Keratinocyte (primary cell): ENCODE measurements at regions not wholly inside any gene's neighbourhood (a gene's known extent, or its start where the extent isn't known, plus 50 kb on each side); places are given as distances from the start of the nearest gene placed in this dataset.

ENCODE experiments used
- DNase-seq: peaks from one replicate; pipeline ENCODE4 v3.0.0-alpha.2; 2011; ENCODE audit warnings: low read depth, missing footprints, low spot score
- FAIRE-seq: peaks from 2 replicates; lab custom pipeline; 2011; peaks lifted over from hg19 to GRCh38; lab: Jason Lieb, UNC
- H2AFZ ChIP-seq: 2 replicates; pipeline ENCODE4 v1.6.0; 2012; ENCODE audit warnings: low read length, control low read depth, inconsistent platforms; ENCODE audit not compliant: control insufficient read depth
- H3K27ac ChIP-seq: 2 replicates; pipeline ENCODE4 v1.5.1; 2011; ENCODE audit warnings: low read length; ENCODE audit not compliant: control insufficient read depth, insufficient read depth
- H3K27me3 ChIP-seq: 3 replicates; pipeline ENCODE4 v1.6.0; 2011; ENCODE audit warnings: low read length; ENCODE audit not compliant: control insufficient read depth, insufficient read depth; ENCODE audit errors: extremely low read depth
- H3K36me3 ChIP-seq, 2 experiments: 2 replicates in 1 of 2; 3 replicates in 1 of 2; pipeline ENCODE4 v1.5.1; 2011; ENCODE audit warnings: low read length in 2 of 2, mild to moderate bottlenecking in 1 of 2; ENCODE audit not compliant: control insufficient read depth in 2 of 2, insufficient read depth in 2 of 2; ENCODE audit errors: extremely low read depth in 1 of 2
- H3K4me1 ChIP-seq: 3 replicates; pipeline ENCODE4 v1.5.1; 2011; ENCODE audit warnings: low read length; ENCODE audit not compliant: control insufficient read depth, insufficient read depth; ENCODE audit errors: extremely low read depth
- H3K4me2 ChIP-seq: 3 replicates; pipeline ENCODE4 v1.6.0; 2011; ENCODE audit warnings: low read depth, low read length; ENCODE audit not compliant: control insufficient read depth, insufficient read depth; ENCODE audit errors: extremely low read depth
- H3K4me3 ChIP-seq, 3 experiments: fragments of 200-600 bp in 1 of 3; sonication (generic) in 1 of 3; 2 replicates in 2 of 3; 3 replicates in 1 of 3; pipeline ENCODE4 v1.5.1; 2011 to 2016; ENCODE audit warnings: low read length in 3 of 3, mild to moderate bottlenecking in 3 of 3, control low read depth in 2 of 3, inconsistent platforms in 1 of 3, low read depth in 1 of 3, mixed read lengths in 1 of 3, mixed run types in 1 of 3, moderate library complexity in 1 of 3; ENCODE audit not compliant: control insufficient read depth in 2 of 3, insufficient read depth in 2 of 3; ENCODE audit errors: extremely low read depth in 1 of 3
- H3K79me2 ChIP-seq: 2 replicates; pipeline ENCODE4 v1.6.0; 2012; ENCODE audit warnings: low read length; ENCODE audit not compliant: control insufficient read depth, insufficient read depth
- H3K9ac ChIP-seq: 3 replicates; pipeline ENCODE4 v1.6.0; 2011; ENCODE audit warnings: low read length; ENCODE audit not compliant: control insufficient read depth, insufficient read depth; ENCODE audit errors: extremely low read depth
- H3K9me1 ChIP-seq: 3 replicates; pipeline ENCODE4 v1.6.0; 2011; ENCODE audit warnings: low read length; ENCODE audit not compliant: control insufficient read depth, insufficient read depth; ENCODE audit errors: extremely low read depth
- H3K9me3 ChIP-seq: 2 replicates; pipeline ENCODE4 v1.5.1; 2012; ENCODE audit warnings: low read depth, low read length; ENCODE audit not compliant: control insufficient read depth
- H4K20me1 ChIP-seq: 3 replicates; pipeline ENCODE4 v1.6.0; 2011; ENCODE audit warnings: low read length; ENCODE audit not compliant: control insufficient read depth, insufficient read depth; ENCODE audit errors: extremely low read depth
- CTCF ChIP-seq, 3 experiments: IDR thresholded peaks in 1 of 3; conservative IDR thresholded peaks in 1 of 3; optimal IDR thresholded peaks in 1 of 3; 2 replicates in 2 of 3; 3 replicates in 1 of 3; pipeline versions ENCODE3 to v1.5.1; 2011; ENCODE audit warnings: low read length in 3 of 3, mild to moderate bottlenecking in 3 of 3, moderate library complexity in 2 of 3, control low read depth in 1 of 3, inconsistent platforms in 1 of 3; ENCODE audit not compliant: insufficient read depth in 2 of 3; ENCODE audit errors: extremely low read depth in 1 of 3
- EZH2 ChIP-seq: IDR thresholded peaks from one replicate; pipeline ENCODE4 v1.6.1; 2012; ENCODE audit warnings: inconsistent platforms, mild to moderate bottlenecking, low read length, moderate library complexity
- dilution Hi-C: fragments of 300-500 bp; cut with MboI; formaldehyde crosslinking; loops from one replicate; pipeline ENCODE4 v1.7.0; 2020; ENCODE audit warnings: low sequenced_read_pairs; ENCODE audit not compliant: extremely low pct_ligation_motif_present

GRCh38 chr15:93585012-93585411 is 496.0 kb upstream of the RGMA start:
- H3K79me2 ChIP-seq = no peaks in the 10 kb centered on the region
- H3K36me3 ChIP-seq = no peaks in the 10 kb centered on the region
- no peak overlapping the region for H2AFZ ChIP-seq
- no peak overlapping the region for H3K4me2 ChIP-seq
- no peaks in the 10 kb centered on the region for H3K27me3 ChIP-seq
- dilution Hi-C loops = no loop called here
- H3K4me1 ChIP-seq = no peaks in the 10 kb centered on the region
- H3K9me3 ChIP-seq = no peaks in the 10 kb centered on the region
- H3K27ac ChIP-seq = no peak overlapping the region
- DNase-seq (no peak), FAIRE-seq (no peak)
- no peaks in the 10 kb centered on the region for H3K9me1 ChIP-seq
- no peak overlapping the region for H3K4me3 ChIP-seq
- no peak overlapping the region for H3K9ac ChIP-seq
- no peaks in the 10 kb centered on the region for H4K20me1 ChIP-seq
- no peak for TF ChIP-seq EZH2
- TF ChIP-seq CTCF (optimal IDR thresholded peaks at IDR 0.05 in 1 of 3, IDR thresholded peaks at IDR 0.05 in 1 of 3, conservative IDR thresholded peaks at IDR 0.05 in 1 of 3; ENCODE audit: extremely low read depth in 1 of 3, insufficient read depth in 2 of 3, low read length in 3 of 3) = no peak

- Histone ChIP-seq H3K9me1 (no peaks in the 10 kb centered on the region), H3K36me3 (no peaks in the 10 kb centered on the region), H3K27me3 (no peaks in the 10 kb centered on the region), H3K4me2 (no peak overlapping the region), H3K4me3 (no peak overlapping the region), H4K20me1 (no peaks in the 10 kb centered on the region), H3K4me1 (no peaks in the 10 kb centered on the region), H3K9me3 (no peaks in the 10 kb centered on the region), H3K9ac (no peak overlapping the region), H2AFZ (no peak overlapping the region), H3K79me2 (no peaks in the 10 kb centered on the region), H3K27ac (no peak overlapping the region)
- dilution Hi-C loops = no loop called here
- TF ChIP-seq CTCF (optimal IDR thresholded peaks at IDR 0.05 in 1 of 3, IDR thresholded peaks at IDR 0.05 in 1 of 3, conservative IDR thresholded peaks at IDR 0.05 in 1 of 3; ENCODE audit: extremely low read depth in 1 of 3, insufficient read depth in 2 of 3, low read length in 3 of 3) (no peak), EZH2 (no peak)
- FAIRE-seq (no peak), DNase-seq (no peak)
These were observed 495.0 kb upstream of the RGMA start for GRCh38 chr15:93583968-93584367.
